Small intestine (tissue), 7 donors: ENCODE measurements at regions not wholly inside any gene's neighbourhood (a gene's known extent, or its start where the extent isn't known, plus 50 kb on each side); places are given as distances from the start of the nearest gene placed in this dataset.

Experiments used
- DNase-seq, 2 donors: peaks; one replicate each; pipeline versions ENCODE4 v3.0.0 to v3.0.0-alpha.2; 2013
- FAIRE-seq: peaks from 2 replicates; lab custom pipeline; 2012; peaks lifted over from hg19 to GRCh38; lab: Jason Lieb, UNC
- H3K27ac ChIP-seq, 3 donors: one replicate each; pipeline ENCODE4 v1.5.1; 2013; ENCODE audit warnings: low read length in 2 of 3, mild to moderate bottlenecking in 2 of 3, control low read depth in 1 of 3, inconsistent platforms in 1 of 3, low read depth in 1 of 3, moderate library complexity in 1 of 3
- H3K27me3 ChIP-seq, 3 donors: one replicate each; pipeline ENCODE4 v1.6.1; 2013; ENCODE audit warnings: low read length in 3 of 3, inconsistent platforms in 1 of 3; ENCODE audit not compliant: control insufficient read depth in 3 of 3, insufficient read depth in 3 of 3
- H3K36me3 ChIP-seq, 3 donors: one replicate each; pipeline ENCODE4 v1.6.1; 2013; ENCODE audit warnings: low read length in 3 of 3, inconsistent platforms in 1 of 3, low read depth in 1 of 3, mild to moderate bottlenecking in 1 of 3, moderate library complexity in 1 of 3; ENCODE audit not compliant: control insufficient read depth in 3 of 3, insufficient read depth in 2 of 3
- H3K4me1 ChIP-seq, 3 donors: one replicate each; pipeline ENCODE4 v1.6.1; 2013; ENCODE audit warnings: low read length in 2 of 3, inconsistent platforms in 1 of 3, low read depth in 1 of 3, mild to moderate bottlenecking in 1 of 3, moderate library complexity in 1 of 3; ENCODE audit not compliant: control insufficient read depth in 3 of 3, insufficient read depth in 2 of 3
- H3K4me3 ChIP-seq, 3 donors: one replicate each; pipeline ENCODE4 v1.5.1; 2013; ENCODE audit warnings: low read length in 3 of 3, control low read depth in 1 of 3, inconsistent platforms in 1 of 3, low read depth in 1 of 3, mild to moderate bottlenecking in 1 of 3, moderate library complexity in 1 of 3
- H3K9me3 ChIP-seq, 2 donors: one replicate each; pipeline ENCODE4 v1.6.1; 2013; ENCODE audit warnings: low read depth in 1 of 2, low read length in 1 of 2; ENCODE audit not compliant: control insufficient read depth in 2 of 2, insufficient read depth in 1 of 2
- WGBS, 3 donors: extraction: QIAGEN DNeasy Blood & Tissue Kit; methylation state at CpG; one replicate each; pipeline ENCODE4 v1.1.7; 2013; 5-methylcytosine and 5-hydroxymethylcytosine counted together
- donor health status: healthy with polysubstance abuse.
- donor health status: control.
- donor health status: control.
- donor health status: Bipolar disorder and iron deficiency.
- donor health status: healthy.

- 93 to 100% (median 97%) methylated on average over 1 of the region's 1 CpG for WGBS, 3 donors
- FAIRE-seq, result no peak
- no peaks in the 10 kb centered on the region for H3K9me3 ChIP-seq
Measured at GRCh38 chr3:124043023-124043422, 51.1 kb upstream of the ROPN1 start.

GRCh38 chr3:124044956-124045355 is 53.0 kb upstream of the ROPN1 start:
- no peak overlapping the region for H3K27ac ChIP-seq
- no peaks in the 10 kb centered on the region for H3K36me3 ChIP-seq
- no peaks in the 10 kb centered on the region for H3K9me3 ChIP-seq
- H3K4me1 ChIP-seq, result peaks cover 0 to 5% (median 0%) of the 10 kb centered on the region in 3 donors
- no peak overlapping the region for H3K4me3 ChIP-seq
- FAIRE-seq (no peak), DNase-seq (no peak)
- H3K27me3 ChIP-seq, result peaks cover 0 to 1% (median 0%) of the 10 kb centered on the region in 3 donors
- 73 to 82% (median 81%) methylated on average over 3 of the region's 3 CpGs for WGBS, 3 donors

More at GRCh38 chr3:124043023-124043422, 51.1 kb upstream of the ROPN1 start:
- Histone ChIP-seq H3K4me3 (no peak overlapping the region), H3K27me3 (no peaks in the 10 kb centered on the region), H3K4me1 (peaks cover 0 to 5% (median 0%) of the 10 kb centered on the region in 3 donors), H3K27ac (no peak overlapping the region), H3K36me3 (no peaks in the 10 kb centered on the region)
- no peak for DNase-seq

GRCh38 chr3:124048967-124049798 is 57.3 kb upstream of the ROPN1 start:
- Histone ChIP-seq H3K4me3 (no peak overlapping the region), H3K36me3 (no peaks in the 10 kb centered on the region), H3K27ac (no peak overlapping the region), H3K4me1 (no peaks in the 10 kb centered on the region), H3K9me3 (no peaks in the 10 kb centered on the region), H3K27me3 (peaks cover 0 to 1% (median 0%) of the 10 kb centered on the region in 3 donors)
- 75 to 86% (median 81%) methylated on average over 6 of the region's 6 CpGs for whole genome bisulfite sequencing, 3 donors
- no peak for FAIRE-seq
- DNase-seq, result no peak

GRCh38 chr3:124051636-124052035 is 59.7 kb upstream of the ROPN1 start:
- FAIRE-seq (no peak), DNase-seq (no peak)
- 85 to 89% (median 85%) methylated on average over 6 of the region's 6 CpGs for WGBS, 3 donors
- no peaks in the 10 kb centered on the region for H3K36me3 ChIP-seq
- peaks cover 0 to 1% (median 0%) of the 10 kb centered on the region in 3 donors for H3K27me3 ChIP-seq
- H3K4me3 ChIP-seq, result no peak overlapping the region
- no peaks in the 10 kb centered on the region for H3K9me3 ChIP-seq
- H3K27ac ChIP-seq, result no peak overlapping the region
- H3K4me1 ChIP-seq, result no peaks in the 10 kb centered on the region

GRCh38 chr3:124053871-124054270 is 61.9 kb upstream of the ROPN1 start:
- Histone ChIP-seq H3K4me1 (peaks cover 0 to 2% (median 0%) of the 10 kb centered on the region in 3 donors), H3K9me3 (peaks cover 0 to 9% of the 10 kb centered on the region in 2 donors), H3K27me3 (peaks cover 0 to 1% (median 0%) of the 10 kb centered on the region in 3 donors), H3K36me3 (no peaks in the 10 kb centered on the region), H3K27ac (no peak overlapping the region), H3K4me3 (no peak overlapping the region)
- FAIRE-seq (no peak), DNase-seq (no peak)

- DNase-seq (no peak), FAIRE-seq (no peak)
- no peak overlapping the region for H3K4me3 ChIP-seq
- H3K27ac ChIP-seq, result no peak overlapping the region
- no peaks in the 10 kb centered on the region for H3K36me3 ChIP-seq
- H3K27me3 ChIP-seq, result no peaks in the 10 kb centered on the region
- H3K9me3 ChIP-seq, result peaks cover 0 to 9% of the 10 kb centered on the region in 2 donors
- WGBS, 3 donors, result 53 to 82% (median 81%) methylated on average over 2 of the region's 2 CpGs
- peaks cover 0 to 2% (median 0%) of the 10 kb centered on the region in 3 donors for H3K4me1 ChIP-seq
Measured at GRCh38 chr3:124056846-124057245, 64.9 kb upstream of the ROPN1 start.

GRCh38 chr3:124057420-124057819 is 65.5 kb upstream of the ROPN1 start:
- no peak for FAIRE-seq
- WGBS, 3 donors, result 58 to 81% (median 71%) methylated on average over 6 of the region's 6 CpGs
- H3K27ac ChIP-seq, result no peak overlapping the region
- H3K4me3 ChIP-seq, result no peak overlapping the region
- H3K27me3 ChIP-seq, result no peaks in the 10 kb centered on the region
- no peak for DNase-seq
- no peaks in the 10 kb centered on the region for H3K36me3 ChIP-seq
- peaks cover 0 to 9% of the 10 kb centered on the region in 2 donors for H3K9me3 ChIP-seq
- H3K4me1 ChIP-seq, result peaks cover 0 to 2% (median 0%) of the 10 kb centered on the region in 3 donors

GRCh38 chr3:124059580-124059979 is 67.7 kb upstream of the ROPN1 start:
- FAIRE-seq (no peak), DNase-seq (no peak)
- peaks cover 0 to 2% (median 0%) of the 10 kb centered on the region in 3 donors for H3K4me1 ChIP-seq
- peaks cover 0 to 2% (median 0%) of the 10 kb centered on the region in 3 donors for H3K27me3 ChIP-seq
- 61 to 67% (median 64%) methylated on average over 1 of the region's 1 CpG for WGBS, 3 donors
- no peak overlapping the region for H3K4me3 ChIP-seq
- H3K9me3 ChIP-seq, result peaks cover 0 to 9% of the 10 kb centered on the region in 2 donors
- H3K27ac ChIP-seq, result no peak overlapping the region
- H3K36me3 ChIP-seq, result no peaks in the 10 kb centered on the region
